Activated T-helper 2 cell treated with anti-CD3 and anti-CD28 coated beads, Interferon-gamma antibody, Interleukin-2, Interleukin-4, amounts not matched to agents 10 μg/mL and 5 μg/mL and 100 μg/mL, durations not matched to agents 14 hours and 24 hours and 36 hours (primary cell): ENCODE measurements at regions not wholly inside any gene's neighbourhood (a gene's known extent, or its start where the extent isn't known, plus 50 kb on each side); places are given as distances from the start of the nearest gene placed in this dataset.
A peak's percentile ranks its signal among the peaks of the same experiment; 100 is the strongest.

Experiments used
- DNase-seq: peaks from one replicate; pipeline ENCODE4 v3.0.0; 2021; ENCODE audit warnings: low spot score
- H3K27ac Mint-ChIP-seq: one replicate; pipeline ENCODE4 v1.8.0; 2021; ENCODE audit warnings: mixed read lengths
- H3K27me3 Mint-ChIP-seq: one replicate; pipeline ENCODE4 v1.8.0; 2021; ENCODE audit warnings: low read depth, mixed read lengths
- H3K36me3 Mint-ChIP-seq: one replicate; pipeline ENCODE4 v1.8.0; 2021; ENCODE audit warnings: low read depth, mixed read lengths
- H3K4me1 Mint-ChIP-seq: one replicate; pipeline ENCODE4 v1.8.0; 2021; ENCODE audit warnings: low read depth, mixed read lengths
- H3K4me3 Mint-ChIP-seq: one replicate; pipeline ENCODE4 v1.8.0; 2021; ENCODE audit warnings: low read depth, mild to moderate bottlenecking, moderate library complexity, mixed read lengths
- H3K9me3 Mint-ChIP-seq: one replicate; pipeline ENCODE4 v1.8.0; 2021; ENCODE audit warnings: mixed read lengths
- intact Hi-C: fragments of 100-400 bp; cut with micrococcal nuclease; formaldehyde crosslinking; loops from one replicate; pipeline ENCODE4 v1.15.1; 2023

GRCh38 chr14:34340025-34340625, 121.9 kb downstream of the SPTSSA start:
- H3K4me1 Mint-ChIP-seq = peaks cover 2% of the 10 kb centered on the region
- DNase-seq = no peak
- H3K4me3 Mint-ChIP-seq = no peak overlapping the region
- H3K27ac Mint-ChIP-seq = no peak overlapping the region
- no peaks in the 10 kb centered on the region for H3K9me3 Mint-ChIP-seq
- H3K27me3 Mint-ChIP-seq = no peaks in the 10 kb centered on the region
- H3K36me3 Mint-ChIP-seq = no peaks in the 10 kb centered on the region
- intact Hi-C loops = no loop called here

GRCh38 chr14:34338056-34338455, 124.0 kb downstream of the SPTSSA start:
- H3K9me3 Mint-ChIP-seq = no peaks in the 10 kb centered on the region
- H3K27me3 Mint-ChIP-seq = no peaks in the 10 kb centered on the region
- H3K4me1 Mint-ChIP-seq = peaks cover 2% of the 10 kb centered on the region
- DNase-seq = no peak
- intact Hi-C loops = no loop called here
- H3K27ac Mint-ChIP-seq = no peak overlapping the region
- no peaks in the 10 kb centered on the region for H3K36me3 Mint-ChIP-seq
- H3K4me3 Mint-ChIP-seq = no peak overlapping the region

DNA sequence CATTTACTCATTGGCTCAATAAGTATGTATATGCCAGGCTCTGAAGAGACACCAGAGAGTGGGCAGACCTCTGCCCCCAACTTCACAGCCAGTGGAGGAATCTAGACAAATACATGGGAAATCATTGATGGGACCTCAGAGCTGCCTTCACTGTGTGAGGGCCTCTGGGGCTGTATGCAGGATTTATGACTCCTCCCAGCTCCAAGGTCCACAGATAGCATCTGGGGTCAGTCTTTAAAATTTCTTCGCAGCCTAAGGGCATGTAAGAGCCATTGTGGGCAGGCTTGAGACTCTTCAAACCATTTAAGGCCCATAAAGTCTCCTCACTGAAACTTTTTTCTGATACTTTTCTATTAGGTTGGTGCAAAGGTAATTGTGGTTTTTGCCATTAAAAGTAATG, 125.5 kb downstream of the SPTSSA start:
- Mint-ChIP-seq H3K4me1 (peaks cover 12% of the 10 kb centered on the region), H3K4me3 (no peak overlapping the region), H3K36me3 (no peaks in the 10 kb centered on the region), H3K27me3 (no peaks in the 10 kb centered on the region), H3K27ac (no peak overlapping the region), H3K9me3 (no peaks in the 10 kb centered on the region)
- intact Hi-C loops = no loop called here
- DNase-seq = no peak

- Mint-ChIP-seq H3K4me1 (peaks cover 12% of the 10 kb centered on the region), H3K36me3 (no peaks in the 10 kb centered on the region), H3K9me3 (no peaks in the 10 kb centered on the region), H3K27ac (no peak overlapping the region), H3K27me3 (no peaks in the 10 kb centered on the region), H3K4me3 (no peak overlapping the region)
- intact Hi-C loops = no loop called here
- no peak for DNase-seq
These were observed 126.1 kb downstream of the SPTSSA start for GRCh38 chr14:34335968-34336367.

GRCh38 chr14:34334329-34334728, 127.7 kb downstream of the SPTSSA start:
- Mint-ChIP-seq H3K9me3 (no peaks in the 10 kb centered on the region), H3K36me3 (no peaks in the 10 kb centered on the region), H3K4me1 (peaks cover 12% of the 10 kb centered on the region), H3K27me3 (no peaks in the 10 kb centered on the region), H3K4me3 (no peak overlapping the region), H3K27ac (no peak overlapping the region)
- intact Hi-C loops = loop anchor here (5.0 kb wide), 1 partner anchor 163 kb away; no protein-coding TSS in a partner anchor
- no peak for DNase-seq

GRCh38 chr14:34331728-34332623, 130.1 kb downstream of the SPTSSA start:
- H3K36me3 Mint-ChIP-seq = no peaks in the 10 kb centered on the region
- peaks cover 5% of the 10 kb centered on the region for H3K27me3 Mint-ChIP-seq
- no peak overlapping the region for H3K4me3 Mint-ChIP-seq
- peaks cover 12% of the 10 kb centered on the region for H3K4me1 Mint-ChIP-seq
- H3K9me3 Mint-ChIP-seq = no peaks in the 10 kb centered on the region
- DNase-seq = peak; percentile 32
- no peak overlapping the region for H3K27ac Mint-ChIP-seq
- intact Hi-C loops = loop anchor here (5.0 kb wide), 1 partner anchor 165 kb away; no protein-coding TSS in a partner anchor

- no peak for DNase-seq
- Mint-ChIP-seq H3K9me3 (no peaks in the 10 kb centered on the region), H3K4me1 (peaks cover 12% of the 10 kb centered on the region), H3K36me3 (no peaks in the 10 kb centered on the region), H3K4me3 (no peak overlapping the region), H3K27ac (no peak overlapping the region), H3K27me3 (peaks cover 5% of the 10 kb centered on the region)
- intact Hi-C loops = loop anchor here (5.0 kb wide), 1 partner anchor 166 kb away; no protein-coding TSS in a partner anchor
These were observed 131.2 kb downstream of the SPTSSA start for GRCh38 chr14:34330846-34331245.

DNA sequence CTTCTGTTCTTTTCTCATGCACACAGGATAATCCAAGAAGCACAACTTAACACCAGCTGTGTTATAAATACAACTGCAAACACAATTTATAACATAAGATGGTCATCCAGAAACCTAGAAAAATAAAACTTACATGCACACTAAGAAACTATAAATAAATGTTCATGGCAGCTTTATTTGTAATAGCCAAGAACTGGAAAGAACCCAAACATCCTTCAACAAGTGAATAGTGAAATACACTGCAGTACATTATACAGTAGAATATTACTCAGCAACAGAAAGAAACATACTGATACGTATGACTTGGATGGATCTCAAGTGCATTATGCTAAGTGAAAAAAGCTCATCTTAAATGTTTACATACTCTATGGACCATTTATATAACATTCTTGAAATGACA, 132.7 kb downstream of the SPTSSA start:
- intact Hi-C loops = loop anchor here (10.0 kb wide), 1 partner anchor 484 kb away; no protein-coding TSS in a partner anchor
- no peaks in the 10 kb centered on the region for H3K36me3 Mint-ChIP-seq
- H3K27ac Mint-ChIP-seq = no peak overlapping the region
- no peak overlapping the region for H3K4me3 Mint-ChIP-seq
- H3K9me3 Mint-ChIP-seq = no peaks in the 10 kb centered on the region
- H3K27me3 Mint-ChIP-seq = peaks cover 5% of the 10 kb centered on the region
- peaks cover 10% of the 10 kb centered on the region for H3K4me1 Mint-ChIP-seq
- no peak for DNase-seq

GRCh38 chr14:34328178-34328577, 133.9 kb downstream of the SPTSSA start:
- Mint-ChIP-seq H3K4me3 (no peak overlapping the region), H3K27me3 (peaks cover 5% of the 10 kb centered on the region), H3K27ac (no peak overlapping the region), H3K4me1 (peaks cover 10% of the 10 kb centered on the region), H3K9me3 (no peaks in the 10 kb centered on the region), H3K36me3 (no peaks in the 10 kb centered on the region)
- intact Hi-C loops = loop anchor here (10.0 kb wide), 1 partner anchor 483 kb away; no protein-coding TSS in a partner anchor
- no peak for DNase-seq

GRCh38 chr14:34325493-34325892, 136.5 kb downstream of the SPTSSA start:
- H3K4me3 Mint-ChIP-seq = no peak overlapping the region
- intact Hi-C loops = loop anchor here (10.0 kb wide), 1 partner anchor 481 kb away; no protein-coding TSS in a partner anchor

GRCh38 chr14:34324363-34324795, 137.7 kb downstream of the SPTSSA start:
- no peaks in the 10 kb centered on the region for H3K9me3 Mint-ChIP-seq
- H3K4me3 Mint-ChIP-seq = no peak overlapping the region
- no peak for DNase-seq
- peaks cover 2% of the 10 kb centered on the region for H3K4me1 Mint-ChIP-seq
- peaks cover 7% of the 10 kb centered on the region for H3K27me3 Mint-ChIP-seq
- intact Hi-C loops = loop anchor here (10.0 kb wide), 1 partner anchor 480 kb away; no protein-coding TSS in a partner anchor
- no peaks in the 10 kb centered on the region for H3K36me3 Mint-ChIP-seq
- no peak overlapping the region for H3K27ac Mint-ChIP-seq

More at GRCh38 chr14:34325493-34325892, 136.5 kb downstream of the SPTSSA start:
- Mint-ChIP-seq H3K27ac (no peak overlapping the region), H3K4me1 (peaks cover 2% of the 10 kb centered on the region), H3K9me3 (no peaks in the 10 kb centered on the region), H3K36me3 (no peaks in the 10 kb centered on the region), H3K27me3 (peaks cover 5% of the 10 kb centered on the region)
- DNase-seq = no peak

- Mint-ChIP-seq H3K9me3 (no peaks in the 10 kb centered on the region), H3K4me3 (no peak overlapping the region), H3K4me1 (peaks cover 2% of the 10 kb centered on the region), H3K27ac (no peak overlapping the region), H3K27me3 (peaks cover 3% of the 10 kb centered on the region), H3K36me3 (no peaks in the 10 kb centered on the region)
- DNase-seq = peak; percentile 35
- intact Hi-C loops = loop anchor here (1.0 to 10.0 kb wide), 2 partner anchors 478 to 1747 kb away; no protein-coding TSS in a partner anchor
These were observed 139.1 kb downstream of the SPTSSA start for GRCh38 chr14:34322940-34323418.
